Ishikawa (cell line): ENCODE measurements at regions not wholly inside any gene's neighbourhood (a gene's known extent, or its start where the extent isn't known, plus 50 kb on each side); places are given as distances from the start of the nearest gene placed in this dataset.

Experiments
- CEBPB ChIP-seq: IDR thresholded peaks from 2 replicates; pipeline ENCODE4 v1.6.1; 2012
- CREB1 ChIP-seq: IDR thresholded peaks from 2 replicates; pipeline ENCODE4 v1.6.1; 2012; ENCODE audit warnings: low read depth
- EP300 ChIP-seq: IDR thresholded peaks from 2 replicates; pipeline ENCODE4 v1.6.1; 2012; ENCODE audit warnings: borderline replicate concordance
- FOXM1 ChIP-seq: IDR thresholded peaks from 2 replicates; pipeline ENCODE4 v1.6.1; 2012; ENCODE audit warnings: low read depth, borderline replicate concordance
- NFIC ChIP-seq: IDR thresholded peaks from 2 replicates; pipeline ENCODE4 v1.6.1; 2012
- RAD21 ChIP-seq: IDR thresholded peaks from 2 replicates; pipeline ENCODE4 v1.6.1; 2012; ENCODE audit warnings: low read depth
- TAF1 ChIP-seq: IDR thresholded peaks from 2 replicates; pipeline ENCODE4 v1.6.1; 2012; ENCODE audit warnings: low read depth, mild to moderate bottlenecking
- TCF12 ChIP-seq: IDR thresholded peaks from 2 replicates; pipeline ENCODE4 v1.6.1; 2012; ENCODE audit warnings: low read depth
- TEAD4 ChIP-seq: IDR thresholded peaks from 2 replicates; pipeline ENCODE4 v1.6.1; 2012
- YY1 ChIP-seq: IDR thresholded peaks from 2 replicates; pipeline ENCODE4 v1.6.1; 2012; ENCODE audit warnings: low read depth
- ZBTB7A ChIP-seq: IDR thresholded peaks from 2 replicates; pipeline ENCODE4 v1.6.1; 2012; ENCODE audit warnings: low read depth
- TF ChIP-seq, protein P1 (sequence below): IDR thresholded peaks from 2 replicates; pipeline ENCODE4 v1.6.1; 2012
- TF ChIP-seq, protein P2 (sequence below): IDR thresholded peaks from 2 replicates; pipeline ENCODE4 v1.6.1; 2012; ENCODE audit warnings: low read depth, mild to moderate bottlenecking
- TF ChIP-seq, protein P3 (sequence below): IDR thresholded peaks from 2 replicates; pipeline ENCODE4 v1.6.1; 2012

DNA sequence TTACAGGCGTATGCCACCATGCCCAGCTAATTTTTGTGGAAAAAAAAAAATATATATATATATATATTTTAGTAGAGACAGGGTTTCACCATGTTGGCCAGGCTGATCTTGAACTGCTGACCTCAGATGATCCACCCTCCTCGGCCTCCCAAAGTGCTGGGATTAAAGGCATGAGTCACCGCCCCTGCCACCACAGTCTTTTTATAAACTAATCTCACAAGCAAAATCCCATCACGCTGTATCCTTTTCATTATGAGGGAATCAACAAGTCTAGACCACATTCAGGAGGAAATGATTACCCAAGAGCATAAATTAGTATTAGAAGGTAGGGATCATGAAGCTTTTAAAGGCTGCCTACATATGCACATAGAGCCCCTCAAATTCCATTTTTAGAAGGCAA, 210.6 kb upstream of the NBEA start:
- TF ChIP-seq, protein P1, sequence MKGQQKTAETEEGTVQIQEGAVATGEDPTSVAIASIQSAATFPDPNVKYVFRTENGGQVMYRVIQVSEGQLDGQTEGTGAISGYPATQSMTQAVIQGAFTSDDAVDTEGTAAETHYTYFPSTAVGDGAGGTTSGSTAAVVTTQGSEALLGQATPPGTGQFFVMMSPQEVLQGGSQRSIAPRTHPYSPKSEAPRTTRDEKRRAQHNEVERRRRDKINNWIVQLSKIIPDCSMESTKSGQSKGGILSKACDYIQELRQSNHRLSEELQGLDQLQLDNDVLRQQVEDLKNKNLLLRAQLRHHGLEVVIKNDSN, result no peak
- TF ChIP-seq FOXM1 (no peak), CREB1 (no peak), TAF1 (no peak), TEAD4 (no peak), NFIC (no peak), YY1 (no peak), ZBTB7A (no peak), RAD21 (no peak), TCF12 (no peak), CEBPB (no peak), EP300 (no peak)
- TF ChIP-seq, protein P2, sequence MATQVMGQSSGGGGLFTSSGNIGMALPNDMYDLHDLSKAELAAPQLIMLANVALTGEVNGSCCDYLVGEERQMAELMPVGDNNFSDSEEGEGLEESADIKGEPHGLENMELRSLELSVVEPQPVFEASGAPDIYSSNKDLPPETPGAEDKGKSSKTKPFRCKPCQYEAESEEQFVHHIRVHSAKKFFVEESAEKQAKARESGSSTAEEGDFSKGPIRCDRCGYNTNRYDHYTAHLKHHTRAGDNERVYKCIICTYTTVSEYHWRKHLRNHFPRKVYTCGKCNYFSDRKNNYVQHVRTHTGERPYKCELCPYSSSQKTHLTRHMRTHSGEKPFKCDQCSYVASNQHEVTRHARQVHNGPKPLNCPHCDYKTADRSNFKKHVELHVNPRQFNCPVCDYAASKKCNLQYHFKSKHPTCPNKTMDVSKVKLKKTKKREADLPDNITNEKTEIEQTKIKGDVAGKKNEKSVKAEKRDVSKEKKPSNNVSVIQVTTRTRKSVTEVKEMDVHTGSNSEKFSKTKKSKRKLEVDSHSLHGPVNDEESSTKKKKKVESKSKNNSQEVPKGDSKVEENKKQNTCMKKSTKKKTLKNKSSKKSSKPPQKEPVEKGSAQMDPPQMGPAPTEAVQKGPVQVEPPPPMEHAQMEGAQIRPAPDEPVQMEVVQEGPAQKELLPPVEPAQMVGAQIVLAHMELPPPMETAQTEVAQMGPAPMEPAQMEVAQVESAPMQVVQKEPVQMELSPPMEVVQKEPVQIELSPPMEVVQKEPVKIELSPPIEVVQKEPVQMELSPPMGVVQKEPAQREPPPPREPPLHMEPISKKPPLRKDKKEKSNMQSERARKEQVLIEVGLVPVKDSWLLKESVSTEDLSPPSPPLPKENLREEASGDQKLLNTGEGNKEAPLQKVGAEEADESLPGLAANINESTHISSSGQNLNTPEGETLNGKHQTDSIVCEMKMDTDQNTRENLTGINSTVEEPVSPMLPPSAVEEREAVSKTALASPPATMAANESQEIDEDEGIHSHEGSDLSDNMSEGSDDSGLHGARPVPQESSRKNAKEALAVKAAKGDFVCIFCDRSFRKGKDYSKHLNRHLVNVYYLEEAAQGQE, result no peak
- TF ChIP-seq, protein P3, sequence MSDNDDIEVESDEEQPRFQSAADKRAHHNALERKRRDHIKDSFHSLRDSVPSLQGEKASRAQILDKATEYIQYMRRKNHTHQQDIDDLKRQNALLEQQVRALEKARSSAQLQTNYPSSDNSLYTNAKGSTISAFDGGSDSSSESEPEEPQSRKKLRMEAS, result no peak
